ENCODE measurements at regions not wholly inside any gene's neighbourhood (a gene's known extent, or its start where the extent isn't known, plus 50 kb on each side); places are given as distances from the start of the nearest gene placed in this dataset.

GRCh38 chr11:24084956-24085355 lies 411.9 kb upstream of the LUZP2 start:
- TF ChIP-seq CTCF (IDR thresholded peaks at IDR 0.05) (no peak), POLR2A (IDR thresholded peaks at IDR 0.05) (no peak)
